Left ventricle myocardium superior (tissue), 1 donor: ENCODE measurements at regions not wholly inside any gene's neighbourhood (a gene's known extent, or its start where the extent isn't known, plus 50 kb on each side); places are given as distances from the start of the nearest gene placed in this dataset.

Experiments used
- ATAC-seq: fragments of 200-7000 bp; cut with Tn5 transposase; one replicate; pipeline ENCODE4 v1.9.1; 2020; ENCODE audit warnings: mild to moderate bottlenecking, moderate library complexity
- DNase-seq: peaks from one replicate; pipeline ENCODE4 v3.0.0-alpha.2; 2020
- intact Hi-C: fragments of 100-400 bp; cut with micrococcal nuclease; formaldehyde crosslinking; loops from one replicate; pipeline ENCODE4 v1.11.0; 2022
- donor health status: DM: no; HTN: yes; CAD: no; lungs with severe emphysema.

GRCh38 chr10:125375210-125375609, 214.8 kb upstream of the CTBP2 start:
- intact Hi-C loops = no loop called here
- ATAC-seq = peak; percentile 24

GRCh38 chr10:125373546-125373945, 213.2 kb upstream of the CTBP2 start:
- intact Hi-C loops = no loop called here
- DNase-seq (no peak), ATAC-seq (no peak)

More at GRCh38 chr10:125375210-125375609, 214.8 kb upstream of the CTBP2 start:
- DNase-seq = no peak

GRCh38 chr10:125370578-125370977, 210.2 kb upstream of the CTBP2 start:
- DNase-seq = no peak
- ATAC-seq = no peak
- intact Hi-C loops = no loop called here

- no peak for ATAC-seq
- intact Hi-C loops = no loop called here
- DNase-seq = no peak
Observed at GRCh38 chr10:125369382-125370326, 209.3 kb upstream of the CTBP2 start.

- ATAC-seq (no peak), DNase-seq (no peak)
- intact Hi-C loops = no loop called here
Observed at GRCh38 chr10:125368146-125368545, 207.8 kb upstream of the CTBP2 start.

GRCh38 chr10:125363791-125364190, 203.4 kb upstream of the CTBP2 start:
- intact Hi-C loops = no loop called here
- no peak for ATAC-seq
- DNase-seq = no peak

GRCh38 chr10:125362950-125363349, 202.6 kb upstream of the CTBP2 start:
- intact Hi-C loops = no loop called here

GRCh38 chr10:125359401-125359800, 199.0 kb upstream of the CTBP2 start:
- DNase-seq (no peak), ATAC-seq (no peak)
- intact Hi-C loops = no loop called here

More at GRCh38 chr10:125362950-125363349, 202.6 kb upstream of the CTBP2 start:
- no peak for DNase-seq
- no peak for ATAC-seq

GRCh38 chr10:125355657-125356056, 195.3 kb upstream of the CTBP2 start:
- intact Hi-C loops = no loop called here
- no peak for ATAC-seq
- no peak for DNase-seq

- intact Hi-C loops = no loop called here
- DNase-seq (no peak), ATAC-seq (no peak)
Observed at GRCh38 chr10:125350519-125350918, 190.2 kb upstream of the CTBP2 start.

- intact Hi-C loops = no loop called here
Observed at GRCh38 chr10:125348536-125348935, 188.2 kb upstream of the CTBP2 start.

GRCh38 chr10:125344573-125345171, 184.3 kb upstream of the CTBP2 start:
- no peak for ATAC-seq
- intact Hi-C loops = no loop called here
- no peak for DNase-seq

More at GRCh38 chr10:125348536-125348935, 188.2 kb upstream of the CTBP2 start:
- ATAC-seq (no peak), DNase-seq (no peak)

- DNase-seq (no peak), ATAC-seq (no peak)
- intact Hi-C loops = no loop called here
Observed at GRCh38 chr10:125343983-125344382, 183.6 kb upstream of the CTBP2 start.

- DNase-seq (no peak), ATAC-seq (no peak)
- intact Hi-C loops = no loop called here
Observed at GRCh38 chr10:125343118-125343925, 183.0 kb upstream of the CTBP2 start.

GRCh38 chr10:125341611-125342010, 181.2 kb upstream of the CTBP2 start:
- no peak for DNase-seq
- ATAC-seq = no peak
- intact Hi-C loops = no loop called here

- no peak for DNase-seq
- intact Hi-C loops = no loop called here
Observed at GRCh38 chr10:125340903-125341302, 180.5 kb upstream of the CTBP2 start.

GRCh38 chr10:125337510-125337909, 177.1 kb upstream of the CTBP2 start:
- DNase-seq (no peak), ATAC-seq (no peak)
- intact Hi-C loops = no loop called here

More at GRCh38 chr10:125340903-125341302, 180.5 kb upstream of the CTBP2 start:
- ATAC-seq = no peak

- intact Hi-C loops = no loop called here
- no peak for ATAC-seq
- no peak for DNase-seq
Observed at GRCh38 chr10:125334545-125334944, 174.2 kb upstream of the CTBP2 start.

GRCh38 chr10:125333769-125334168, 173.4 kb upstream of the CTBP2 start:
- ATAC-seq = peak; percentile 93
- intact Hi-C loops = no loop called here
- DNase-seq = no peak

GRCh38 chr10:125333209-125333591, 172.8 kb upstream of the CTBP2 start:
- intact Hi-C loops = no loop called here
- ATAC-seq = peak; percentile 10

More at GRCh38 chr10:125333209-125333591, 172.8 kb upstream of the CTBP2 start:
- no peak for DNase-seq
